ENCODE measurements at regions not wholly inside any gene's neighbourhood (a gene's known extent, or its start where the extent isn't known, plus 50 kb on each side); places are given as distances from the start of the nearest gene placed in this dataset.

DNA sequence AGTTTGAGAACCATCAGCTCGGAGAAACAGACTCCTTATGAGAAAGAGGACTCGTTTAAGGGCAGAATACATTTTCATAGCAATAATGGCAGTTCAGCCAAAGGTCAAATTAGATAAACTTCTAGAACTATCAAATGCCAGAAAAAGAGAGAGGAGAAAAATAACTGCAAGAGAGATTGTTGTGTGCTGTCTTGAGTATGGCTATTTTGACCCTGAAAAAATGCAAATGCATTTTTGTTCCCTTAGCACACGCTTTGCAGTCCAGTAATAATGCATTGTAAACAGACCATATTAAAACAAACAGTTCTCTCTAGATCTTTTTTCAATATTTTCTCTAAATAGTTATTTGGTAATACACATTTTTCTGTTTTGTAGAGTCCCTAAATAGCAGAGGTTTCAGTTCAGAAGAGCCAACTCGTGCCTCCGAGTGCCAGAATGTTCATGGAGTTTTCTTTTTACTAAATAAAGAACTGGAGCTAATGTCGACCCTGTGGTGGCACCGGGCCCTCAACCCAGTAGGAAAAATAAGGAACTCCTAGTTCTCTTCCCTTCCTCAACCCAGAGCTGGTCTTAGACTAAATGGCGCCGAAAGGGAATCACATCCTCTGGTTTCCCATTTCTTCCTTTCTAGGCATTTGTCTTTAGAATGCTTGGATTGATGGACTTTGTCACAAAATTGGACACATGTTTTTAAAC, 298.0 kb downstream of the MAP2K4 start:
- Histone ChIP-seq H3K27me3 (no peaks in the 10 kb centered on the region), H3K9me3 (no peaks in the 10 kb centered on the region), H3K36me3 (no peaks in the 10 kb centered on the region), H3K27ac (peak overlapping the region in 3 of 4 donors; percentile 14 to 63 (median 50)), H3K4me3 (no peak overlapping the region), H3K4me1 (peaks cover 0 to 4% (median 0%) of the 10 kb centered on the region in 3 donors)
- TF ChIP-seq POLR2A (IDR thresholded peaks at IDR 0.05) = no peak
- TF ChIP-seq, protein P1, sequence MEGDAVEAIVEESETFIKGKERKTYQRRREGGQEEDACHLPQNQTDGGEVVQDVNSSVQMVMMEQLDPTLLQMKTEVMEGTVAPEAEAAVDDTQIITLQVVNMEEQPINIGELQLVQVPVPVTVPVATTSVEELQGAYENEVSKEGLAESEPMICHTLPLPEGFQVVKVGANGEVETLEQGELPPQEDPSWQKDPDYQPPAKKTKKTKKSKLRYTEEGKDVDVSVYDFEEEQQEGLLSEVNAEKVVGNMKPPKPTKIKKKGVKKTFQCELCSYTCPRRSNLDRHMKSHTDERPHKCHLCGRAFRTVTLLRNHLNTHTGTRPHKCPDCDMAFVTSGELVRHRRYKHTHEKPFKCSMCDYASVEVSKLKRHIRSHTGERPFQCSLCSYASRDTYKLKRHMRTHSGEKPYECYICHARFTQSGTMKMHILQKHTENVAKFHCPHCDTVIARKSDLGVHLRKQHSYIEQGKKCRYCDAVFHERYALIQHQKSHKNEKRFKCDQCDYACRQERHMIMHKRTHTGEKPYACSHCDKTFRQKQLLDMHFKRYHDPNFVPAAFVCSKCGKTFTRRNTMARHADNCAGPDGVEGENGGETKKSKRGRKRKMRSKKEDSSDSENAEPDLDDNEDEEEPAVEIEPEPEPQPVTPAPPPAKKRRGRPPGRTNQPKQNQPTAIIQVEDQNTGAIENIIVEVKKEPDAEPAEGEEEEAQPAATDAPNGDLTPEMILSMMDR (IDR thresholded peaks at IDR 0.05) = no peak
- DNase-seq = no peak
- intact Hi-C loops (cut with DNase I) = no loop called here
- WGBS, 2 donors = 51 to 71% methylated on average over 9 of the region's 9 CpGs

DNA sequence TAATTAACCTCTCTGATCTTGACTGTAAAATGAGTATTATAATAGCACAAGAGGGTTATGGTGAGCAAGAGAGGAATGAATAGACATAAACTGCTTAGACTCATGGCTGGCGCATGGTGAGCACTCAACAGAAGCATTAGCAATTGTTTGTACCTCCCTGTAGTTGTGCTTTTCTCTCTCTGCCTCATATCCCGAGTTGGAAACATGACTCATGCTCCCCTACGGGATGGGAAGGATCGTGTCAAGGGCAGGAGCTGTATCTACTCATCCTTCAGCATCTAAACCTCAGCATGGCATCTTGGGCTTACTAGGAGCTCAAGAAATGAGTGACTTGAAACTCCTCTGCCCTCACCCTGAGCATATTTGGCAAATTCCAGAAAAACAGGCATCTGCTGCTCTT, 299.6 kb downstream of the MAP2K4 start:
- H3K4me1 ChIP-seq = peaks cover 0 to 4% (median 0%) of the 10 kb centered on the region in 3 donors
- intact Hi-C loops (cut with DNase I) = no loop called here
- H3K27ac ChIP-seq = peak overlapping the region in 1 of 4 donors; percentile 14
- no peaks in the 10 kb centered on the region for H3K36me3 ChIP-seq
- no peak overlapping the region for H3K4me3 ChIP-seq
- WGBS, 2 donors = 41 to 59% methylated on average over 4 of the region's 4 CpGs
- DNase-seq = no peak
- H3K9me3 ChIP-seq = no peaks in the 10 kb centered on the region
- TF ChIP-seq POLR2A (IDR thresholded peaks at IDR 0.05) = no peak
- TF ChIP-seq, protein P1 (IDR thresholded peaks at IDR 0.05) = no peak
- no peaks in the 10 kb centered on the region for H3K27me3 ChIP-seq

DNA sequence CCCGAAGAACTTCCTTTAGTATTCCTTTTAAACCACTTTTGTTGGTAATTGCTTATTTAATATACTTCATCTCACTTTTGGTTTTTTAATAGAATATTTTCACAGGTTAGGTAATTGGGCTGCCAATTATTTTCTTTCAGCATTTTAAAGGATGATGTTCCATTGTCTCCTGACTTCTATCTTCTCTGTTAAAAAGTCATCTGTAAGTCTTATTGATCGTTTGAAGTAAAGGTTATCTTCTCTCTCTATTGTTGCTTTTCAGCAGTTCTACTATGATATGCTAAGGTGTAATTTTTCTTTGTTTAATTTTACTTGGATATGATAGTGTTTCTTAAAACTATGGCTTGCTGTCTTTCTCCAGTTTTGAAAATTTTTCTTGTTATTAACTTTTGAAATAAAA, 307.5 kb downstream of the MAP2K4 start:
- intact Hi-C loops (cut with DNase I) = no loop called here
- H3K36me3 ChIP-seq = no peaks in the 10 kb centered on the region
- WGBS, 2 donors = 64 to 69% methylated on average over 2 of the region's 2 CpGs
- H3K27me3 ChIP-seq = no peaks in the 10 kb centered on the region
- no peaks in the 10 kb centered on the region for H3K4me1 ChIP-seq
- no peak for TF ChIP-seq POLR2A (IDR thresholded peaks at IDR 0.05)
- TF ChIP-seq, protein P1 (IDR thresholded peaks at IDR 0.05) = no peak
- no peak overlapping the region for H3K4me3 ChIP-seq
- DNase-seq = no peak
- H3K27ac ChIP-seq = no peak overlapping the region
- peaks cover 0 to 15% (median 9%) of the 10 kb centered on the region in 3 donors for H3K9me3 ChIP-seq

DNA sequence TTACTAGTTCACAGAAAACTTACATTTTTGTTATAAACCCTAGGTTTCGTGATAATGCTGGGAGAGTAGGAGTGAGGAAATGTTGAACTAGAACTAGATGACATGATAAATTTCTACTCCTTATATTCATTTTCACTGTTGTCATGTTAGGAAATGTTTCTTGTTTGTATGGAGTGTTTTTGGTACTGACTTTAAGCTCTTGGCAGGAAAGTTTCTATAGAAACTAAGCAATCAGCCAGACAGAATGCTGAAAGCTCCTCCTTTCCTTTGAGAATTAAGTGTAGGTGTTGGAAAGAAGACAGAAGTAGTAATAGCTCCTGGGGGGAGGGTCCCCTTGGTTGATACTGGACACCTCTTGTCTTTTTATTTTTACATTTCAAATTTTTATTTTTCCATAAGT, 309.8 kb downstream of the MAP2K4 start:
- DNase-seq = no peak
- Histone ChIP-seq H3K4me1 (no peaks in the 10 kb centered on the region), H3K27me3 (no peaks in the 10 kb centered on the region), H3K36me3 (no peaks in the 10 kb centered on the region), H3K9me3 (peaks cover 0 to 15% (median 9%) of the 10 kb centered on the region in 3 donors), H3K27ac (no peak overlapping the region), H3K4me3 (no peak overlapping the region)
- 70 to 80% methylated on average over 1 of the region's 1 CpG for WGBS, 2 donors
- intact Hi-C loops (cut with DNase I) = no loop called here
- TF ChIP-seq, protein P1 (IDR thresholded peaks at IDR 0.05) = no peak
- TF ChIP-seq POLR2A (IDR thresholded peaks at IDR 0.05) = no peak

DNA sequence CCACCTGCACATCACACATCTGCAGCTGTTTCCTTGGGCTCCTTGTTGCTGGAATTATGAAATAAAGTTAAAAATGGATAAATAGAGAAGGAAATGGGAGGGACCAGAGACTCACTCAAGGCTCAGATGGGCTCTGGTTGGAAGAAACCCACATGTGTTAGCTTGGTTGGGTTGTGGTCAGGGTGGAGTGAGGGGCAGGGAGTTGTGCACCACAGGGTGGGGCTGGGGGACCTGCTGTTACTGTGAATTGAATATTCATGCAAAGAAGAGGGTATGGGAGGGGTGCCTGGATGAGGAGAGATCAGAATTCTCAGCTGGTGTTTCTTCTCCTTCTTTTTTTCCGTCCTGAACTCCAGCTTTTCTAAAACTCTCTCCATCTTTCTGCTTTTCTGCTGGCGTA, 320.7 kb downstream of the MAP2K4 start:
- no peaks in the 10 kb centered on the region for H3K27me3 ChIP-seq
- intact Hi-C loops (cut with DNase I) = no loop called here
- no peaks in the 10 kb centered on the region for H3K4me1 ChIP-seq
- no peak for TF ChIP-seq POLR2A (IDR thresholded peaks at IDR 0.05)
- TF ChIP-seq, protein P1 (IDR thresholded peaks at IDR 0.05) = no peak
- H3K4me3 ChIP-seq = no peak overlapping the region
- no peak overlapping the region for H3K27ac ChIP-seq
- DNase-seq = no peak
- H3K9me3 ChIP-seq = no peaks in the 10 kb centered on the region
- H3K36me3 ChIP-seq = no peaks in the 10 kb centered on the region
- WGBS, 2 donors = 67 to 79% methylated on average over 2 of the region's 2 CpGs
